ENCODE measurements at regions not wholly inside any gene's neighbourhood (a gene's known extent, or its start where the extent isn't known, plus 50 kb on each side); places are given as distances from the start of the nearest gene placed in this dataset.

DNA sequence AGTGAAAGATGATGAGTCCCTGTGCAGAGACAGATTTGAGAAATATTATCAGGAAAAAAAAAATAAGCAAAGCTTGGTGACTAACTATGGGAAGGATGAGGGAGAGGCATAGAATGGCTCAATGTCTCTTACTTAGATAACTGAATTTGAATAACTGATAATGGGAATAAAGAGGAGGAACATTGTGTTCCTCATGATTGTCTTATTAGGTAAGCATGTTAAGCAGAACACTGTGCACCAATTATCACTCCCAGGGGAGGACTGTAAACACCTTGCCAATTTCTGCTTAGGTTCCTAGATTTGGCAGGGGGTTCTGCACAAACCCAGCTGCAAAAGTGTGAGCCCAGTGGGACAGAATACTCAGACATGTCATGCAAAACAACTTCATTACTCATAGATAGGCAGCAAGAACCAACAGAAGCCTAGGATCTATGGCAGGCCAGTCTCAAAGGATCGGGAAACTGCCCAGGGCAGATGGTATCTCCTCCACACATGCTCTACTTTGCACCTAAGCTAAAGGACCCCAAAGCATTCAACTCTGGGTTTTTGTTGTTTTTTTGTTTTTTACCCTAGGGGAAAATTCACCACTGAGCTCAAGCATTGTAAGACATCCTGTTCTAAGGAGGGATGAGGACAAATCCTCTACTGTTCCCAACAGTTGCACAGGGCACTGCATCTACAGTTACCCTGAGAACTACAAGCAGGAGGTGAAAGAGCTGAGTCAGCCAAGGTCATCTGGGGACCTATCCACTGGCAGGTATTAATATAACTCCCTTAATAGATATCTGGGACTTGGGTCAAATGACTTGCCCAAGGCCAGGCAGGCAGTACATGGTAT is 907.0 kb downstream of the RAPGEF2 start:
- DNase-seq (ENCODE audit: low read depth): no peak
- H3K4me3 ChIP-seq (ENCODE audit: low read depth, low read length): no peak overlapping the region
- TF ChIP-seq CTCF (IDR thresholded peaks at IDR 0.05; ENCODE audit: insufficient read depth, low read length): no peak

DNA sequence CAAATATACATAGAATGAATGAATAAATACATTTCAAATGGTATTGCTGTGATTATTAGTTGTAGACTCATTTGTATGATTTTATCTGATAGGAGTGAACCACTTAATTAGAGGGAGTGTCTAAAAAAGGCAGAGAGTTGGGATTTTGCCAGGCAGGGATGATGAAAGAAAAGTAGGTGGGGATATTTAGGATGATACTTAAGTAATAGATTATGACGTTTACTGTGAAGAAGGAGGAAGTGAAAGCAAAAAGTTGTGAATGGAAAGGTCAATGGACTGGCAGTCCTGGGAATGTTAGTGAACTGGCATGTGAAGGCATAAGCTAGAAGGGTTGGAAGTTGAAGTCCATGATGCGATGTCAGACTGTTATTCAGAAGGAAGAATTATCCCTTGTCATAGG is 917.1 kb downstream of the RAPGEF2 start:
- TF ChIP-seq CTCF (IDR thresholded peaks at IDR 0.05; ENCODE audit: insufficient read depth, low read length): no peak
- H3K4me3 ChIP-seq (ENCODE audit: low read depth, low read length): no peak overlapping the region
- no peak for DNase-seq (ENCODE audit: low read depth)

GRCh38 chr4:160020804-160021203 is 917.9 kb downstream of the RAPGEF2 start:
- DNase-seq (ENCODE audit: low read depth): no peak
- TF ChIP-seq CTCF (IDR thresholded peaks at IDR 0.05; ENCODE audit: insufficient read depth, low read length): no peak
- no peak overlapping the region for H3K4me3 ChIP-seq (ENCODE audit: low read depth, low read length)

DNA sequence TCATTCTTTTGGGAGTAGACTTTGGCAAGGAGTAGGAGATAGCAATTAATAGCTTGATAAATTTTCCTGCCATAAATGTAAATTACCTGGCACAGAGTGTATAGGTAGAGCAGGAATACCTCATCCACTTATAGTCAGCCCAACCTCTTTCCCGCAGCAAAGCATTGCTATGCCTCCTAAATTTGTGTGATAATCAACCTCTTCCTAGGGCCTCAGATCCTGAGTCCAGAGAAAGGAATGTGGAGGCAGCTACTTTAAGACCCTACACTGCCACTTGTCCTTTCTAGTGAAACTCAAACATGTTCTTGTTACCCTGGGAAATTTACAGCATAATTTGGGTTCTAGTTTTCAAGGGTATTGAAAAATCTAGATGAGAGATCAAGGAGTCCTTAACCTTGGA is 919.0 kb downstream of the RAPGEF2 start:
- DNase-seq (ENCODE audit: low read depth): no peak
- no peak for TF ChIP-seq CTCF (IDR thresholded peaks at IDR 0.05; ENCODE audit: insufficient read depth, low read length)
- H3K4me3 ChIP-seq (ENCODE audit: low read depth, low read length): no peak overlapping the region

GRCh38 chr4:160026721-160027120 is 923.8 kb downstream of the RAPGEF2 start:
- no peak for TF ChIP-seq CTCF (IDR thresholded peaks at IDR 0.05; ENCODE audit: insufficient read depth, low read length)
- no peak overlapping the region for H3K4me3 ChIP-seq (ENCODE audit: low read depth, low read length)
- DNase-seq (ENCODE audit: low read depth): no peak

- no peak for TF ChIP-seq CTCF (IDR thresholded peaks at IDR 0.05; ENCODE audit: insufficient read depth, low read length)
- H3K4me3 ChIP-seq (ENCODE audit: low read depth, low read length): no peak overlapping the region
- no peak for DNase-seq (ENCODE audit: low read depth)
Measured at GRCh38 chr4:160034501-160034900, 931.6 kb downstream of the RAPGEF2 start.

- H3K4me3 ChIP-seq (ENCODE audit: low read depth, low read length): no peak overlapping the region
- no peak for DNase-seq (ENCODE audit: low read depth)
- no peak for TF ChIP-seq CTCF (IDR thresholded peaks at IDR 0.05; ENCODE audit: insufficient read depth, low read length)
Measured at GRCh38 chr4:160038615-160039014, 935.7 kb downstream of the RAPGEF2 start.

Measured in fibroblast of the aortic adventitia (primary cell).